ENCODE measurements at regions not wholly inside any gene's neighbourhood (a gene's known extent, or its start where the extent isn't known, plus 50 kb on each side); places are given as distances from the start of the nearest gene placed in this dataset.
"Not testable (repeated sequence)": the region's sequence is repeated elsewhere in the genome, so short reads cannot be mapped to it uniquely, and the experiment has no call there.

DNA sequence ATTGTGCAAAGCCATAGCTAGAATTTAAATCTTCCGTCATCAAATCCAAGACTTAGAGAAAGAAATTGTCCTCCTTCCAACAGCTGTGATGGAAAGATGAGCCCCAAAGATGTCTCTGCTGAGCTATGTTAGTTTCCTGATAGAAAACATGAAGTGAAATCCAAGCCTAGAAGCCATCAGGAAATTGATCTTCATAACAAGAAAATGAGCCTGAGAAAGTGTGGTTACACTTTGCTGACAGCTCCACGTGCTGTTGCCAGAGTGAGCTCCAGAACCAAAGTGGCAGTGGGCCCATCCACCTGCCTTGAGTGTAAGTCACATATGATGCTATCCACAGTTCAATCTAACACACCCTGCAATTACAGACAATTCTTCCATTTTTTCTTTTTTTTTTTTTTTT, 58.0 kb upstream of the UBASH3B start:
- Histone ChIP-seq H3K4me3 (no peak overlapping the region), H3K36me3 (no peaks in the 10 kb centered on the region), H3K27ac (no peak overlapping the region), H3K4me1 (no peaks in the 10 kb centered on the region), H3K27me3 (peaks cover 0 to 6% of the 10 kb centered on the region in 2 donors), H3K9me3 (no peaks in the 10 kb centered on the region)
- no peak for DNase-seq
- TF ChIP-seq, protein P1, sequence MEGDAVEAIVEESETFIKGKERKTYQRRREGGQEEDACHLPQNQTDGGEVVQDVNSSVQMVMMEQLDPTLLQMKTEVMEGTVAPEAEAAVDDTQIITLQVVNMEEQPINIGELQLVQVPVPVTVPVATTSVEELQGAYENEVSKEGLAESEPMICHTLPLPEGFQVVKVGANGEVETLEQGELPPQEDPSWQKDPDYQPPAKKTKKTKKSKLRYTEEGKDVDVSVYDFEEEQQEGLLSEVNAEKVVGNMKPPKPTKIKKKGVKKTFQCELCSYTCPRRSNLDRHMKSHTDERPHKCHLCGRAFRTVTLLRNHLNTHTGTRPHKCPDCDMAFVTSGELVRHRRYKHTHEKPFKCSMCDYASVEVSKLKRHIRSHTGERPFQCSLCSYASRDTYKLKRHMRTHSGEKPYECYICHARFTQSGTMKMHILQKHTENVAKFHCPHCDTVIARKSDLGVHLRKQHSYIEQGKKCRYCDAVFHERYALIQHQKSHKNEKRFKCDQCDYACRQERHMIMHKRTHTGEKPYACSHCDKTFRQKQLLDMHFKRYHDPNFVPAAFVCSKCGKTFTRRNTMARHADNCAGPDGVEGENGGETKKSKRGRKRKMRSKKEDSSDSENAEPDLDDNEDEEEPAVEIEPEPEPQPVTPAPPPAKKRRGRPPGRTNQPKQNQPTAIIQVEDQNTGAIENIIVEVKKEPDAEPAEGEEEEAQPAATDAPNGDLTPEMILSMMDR (IDR thresholded peaks at IDR 0.05): no peak
- intact Hi-C loops (cut with DNase I; ENCODE audit: low total_unique reads): no loop called here

DNA sequence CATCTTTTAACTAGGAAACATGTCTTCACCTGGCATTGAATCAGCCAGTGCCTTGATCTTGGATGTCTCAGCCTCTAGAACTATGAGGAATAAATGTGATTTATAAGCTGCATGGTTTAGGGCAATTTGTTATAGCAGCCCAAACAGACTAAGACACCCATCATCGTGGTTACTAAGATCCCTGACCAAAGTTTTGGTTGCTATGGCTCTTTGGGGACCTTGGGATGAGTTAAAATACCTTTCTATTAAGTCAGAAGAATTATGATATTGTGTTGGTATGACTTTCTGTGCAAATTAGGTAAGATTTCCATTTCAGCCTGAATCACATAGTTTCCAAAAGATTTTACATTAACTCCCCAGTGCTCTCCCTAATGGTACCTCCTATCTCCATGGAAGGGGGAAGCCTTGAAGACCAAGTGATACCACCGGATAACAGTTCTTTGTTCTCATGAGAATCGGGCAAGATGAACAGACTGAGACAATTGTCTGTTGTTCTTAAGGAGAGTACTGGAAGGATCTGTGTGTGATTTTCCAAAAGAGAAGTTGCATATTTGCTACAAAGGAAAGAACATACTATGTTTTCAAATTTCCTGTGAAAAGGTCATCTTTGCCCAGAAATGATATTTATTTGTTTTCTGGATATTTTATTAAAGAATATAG, 60.4 kb upstream of the UBASH3B start:
- Histone ChIP-seq H3K27ac (no peak overlapping the region), H3K27me3 (peaks cover 0 to 18% of the 10 kb centered on the region in 2 donors), H3K4me3 (no peak overlapping the region), H3K9me3 (no peaks in the 10 kb centered on the region), H3K4me1 (no peaks in the 10 kb centered on the region), H3K36me3 (no peaks in the 10 kb centered on the region)
- DNase-seq: no peak
- intact Hi-C loops (cut with DNase I; ENCODE audit: low total_unique reads): no loop called here
- TF ChIP-seq, protein P1 (IDR thresholded peaks at IDR 0.05): no peak

GRCh38 chr11:122593473-122594420, 61.8 kb upstream of the UBASH3B start:
- intact Hi-C loops (cut with DNase I; ENCODE audit: low total_unique reads): no loop called here
- DNase-seq: no peak

DNA sequence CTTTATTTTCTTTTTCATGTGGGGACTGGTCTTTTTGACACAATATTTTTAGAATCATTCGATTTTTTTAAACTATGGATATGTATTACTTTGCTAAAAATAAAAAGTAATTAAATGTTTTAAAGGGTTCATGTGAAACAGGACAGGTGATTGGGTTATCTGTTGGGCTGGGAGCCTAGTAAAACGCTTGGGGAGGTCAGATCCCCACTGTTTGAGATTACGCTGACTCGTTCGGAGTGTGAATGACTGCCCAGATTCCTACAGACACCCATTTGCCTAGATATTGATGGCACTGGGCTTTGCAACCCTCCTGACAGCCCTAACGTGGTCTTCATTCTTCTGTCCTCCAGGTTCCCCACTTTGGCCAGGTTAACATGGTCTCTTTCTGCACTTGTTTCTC, 62.9 kb upstream of the UBASH3B start:
- no peaks in the 10 kb centered on the region for H3K36me3 ChIP-seq

More at GRCh38 chr11:122593473-122594420, 61.8 kb upstream of the UBASH3B start:
- Histone ChIP-seq H3K9me3 (no peaks in the 10 kb centered on the region), H3K4me1 (no peaks in the 10 kb centered on the region), H3K27me3 (peaks cover 0 to 16% of the 10 kb centered on the region in 2 donors), H3K36me3 (no peaks in the 10 kb centered on the region), H3K4me3 (no peak overlapping the region), H3K27ac (no peak overlapping the region)
- TF ChIP-seq, protein P1 (IDR thresholded peaks at IDR 0.05): no peak

GRCh38 chr11:122584670-122585069, 70.9 kb upstream of the UBASH3B start:
- H3K4me3 ChIP-seq: no peak overlapping the region
- intact Hi-C loops (cut with DNase I; ENCODE audit: low total_unique reads): loop anchor here (5.0 kb wide), 1 partner anchor 198 kb away; no protein-coding TSS in a partner anchor
- peaks cover 0 to 4% (median 2%) of the 10 kb centered on the region in 4 donors for H3K4me1 ChIP-seq
- no peaks in the 10 kb centered on the region for H3K27me3 ChIP-seq
- TF ChIP-seq, protein P1 (IDR thresholded peaks at IDR 0.05): no peak
- no peak overlapping the region for H3K27ac ChIP-seq
- H3K9me3 ChIP-seq: no peaks in the 10 kb centered on the region
- no peak for DNase-seq
- H3K36me3 ChIP-seq: no peaks in the 10 kb centered on the region

More for the DNA sequence above, 62.9 kb upstream of the UBASH3B start:
- Histone ChIP-seq H3K27me3 (peaks cover 0 to 16% of the 10 kb centered on the region in 2 donors), H3K4me3 (no peak overlapping the region), H3K9me3 (no peaks in the 10 kb centered on the region), H3K4me1 (no peaks in the 10 kb centered on the region), H3K27ac (no peak overlapping the region)
- TF ChIP-seq, protein P1 (IDR thresholded peaks at IDR 0.05): no peak
- intact Hi-C loops (cut with DNase I; ENCODE audit: low total_unique reads): no loop called here
- no peak for DNase-seq

DNA sequence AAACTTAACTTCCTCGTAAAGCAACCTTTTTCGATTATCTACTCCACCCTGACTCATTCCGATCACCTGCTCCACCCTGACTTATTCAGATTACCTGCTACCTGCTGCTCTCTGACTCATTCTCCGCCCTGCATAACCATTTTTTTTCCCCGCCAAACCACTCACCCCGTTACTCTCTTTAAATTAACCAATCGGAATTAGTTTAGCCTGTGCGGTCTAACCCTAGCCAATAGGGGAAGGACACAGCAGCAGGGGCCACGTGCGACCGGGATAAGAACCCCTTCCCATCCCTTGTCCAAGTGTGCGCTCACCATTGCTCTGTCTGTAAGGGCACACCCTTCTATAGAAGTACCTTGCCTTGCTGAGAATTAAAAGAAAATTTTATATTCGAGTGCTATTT, 75.5 kb upstream of the UBASH3B start:
- not testable (repeated sequence) for H3K4me1 ChIP-seq, H3K27ac ChIP-seq, H3K4me3 ChIP-seq, H3K27me3 ChIP-seq, H3K36me3 ChIP-seq, H3K9me3 ChIP-seq, DNase-seq
- intact Hi-C loops (cut with DNase I; ENCODE audit: low total_unique reads): loop anchor here (5.0 kb wide), 1 partner anchor 202 kb away; no protein-coding TSS in a partner anchor

Data from tibial artery (tissue), 4 donors.